SJSA1 (cell line): ENCODE measurements at regions not wholly inside any gene's neighbourhood (a gene's known extent, or its start where the extent isn't known, plus 50 kb on each side); places are given as distances from the start of the nearest gene placed in this dataset.

Source experiments
- DNase-seq, 2 experiments: peaks; one replicate each; pipeline ENCODE4 v3.0.0-alpha.2; 2015 to 2020; ENCODE audit warnings: low spot score in 2 of 2, low read depth in 1 of 2
- H3K27ac ChIP-seq: fragments of 250-450 bp; sonication (Bioruptor Pico); 2 replicates; pipeline ENCODE4 v1.5.1; 2020; ENCODE audit warnings: mild to moderate bottlenecking, moderate library complexity
- H3K27me3 ChIP-seq: fragments of 250-450 bp; sonication (Bioruptor Pico); replicated peaks from 2 replicates; pipeline ENCODE4 v1.5.1; 2020; ENCODE audit warnings: mild to moderate bottlenecking, moderate library complexity
- H3K36me3 ChIP-seq: fragments of 250-450 bp; sonication (Bioruptor Pico); 2 replicates; pipeline ENCODE4 v1.5.1; 2020; ENCODE audit warnings: mild to moderate bottlenecking
- H3K4me1 ChIP-seq: fragments of 250-450 bp; sonication (Bioruptor Pico); replicated peaks from 2 replicates; pipeline ENCODE4 v1.6.1; 2021; ENCODE audit warnings: mild to moderate bottlenecking
- H3K4me3 ChIP-seq: fragments of 250-450 bp; sonication (Bioruptor Pico); 2 replicates; pipeline ENCODE4 v1.5.1; 2020; ENCODE audit warnings: mild to moderate bottlenecking
- H3K9me3 ChIP-seq: fragments of 250-450 bp; sonication (Bioruptor Pico); replicated peaks from 2 replicates; pipeline ENCODE4 v1.5.1; 2020; ENCODE audit warnings: mild to moderate bottlenecking

GRCh38 chr12:124100572-124101178 is 127.7 kb downstream of the ZNF664 start:
- no peaks in the 10 kb centered on the region for H3K36me3 ChIP-seq
- H3K27ac ChIP-seq: no peak overlapping the region
- no peaks in the 10 kb centered on the region for H3K4me1 ChIP-seq
- H3K4me3 ChIP-seq: no peak overlapping the region
- no peaks in the 10 kb centered on the region for H3K9me3 ChIP-seq
- DNase-seq: no peak
- peaks cover 4% of the 10 kb centered on the region; the same call in 1 of the 2 replicates for H3K27me3 ChIP-seq

GRCh38 chr12:124105546-124105945 is 132.5 kb downstream of the ZNF664 start:
- no peak overlapping the region for H3K27ac ChIP-seq
- H3K9me3 ChIP-seq: no peaks in the 10 kb centered on the region
- no peaks in the 10 kb centered on the region for H3K36me3 ChIP-seq
- DNase-seq: no peak
- H3K27me3 ChIP-seq: no peaks in the 10 kb centered on the region
- no peak overlapping the region for H3K4me3 ChIP-seq
- no peaks in the 10 kb centered on the region for H3K4me1 ChIP-seq

DNA sequence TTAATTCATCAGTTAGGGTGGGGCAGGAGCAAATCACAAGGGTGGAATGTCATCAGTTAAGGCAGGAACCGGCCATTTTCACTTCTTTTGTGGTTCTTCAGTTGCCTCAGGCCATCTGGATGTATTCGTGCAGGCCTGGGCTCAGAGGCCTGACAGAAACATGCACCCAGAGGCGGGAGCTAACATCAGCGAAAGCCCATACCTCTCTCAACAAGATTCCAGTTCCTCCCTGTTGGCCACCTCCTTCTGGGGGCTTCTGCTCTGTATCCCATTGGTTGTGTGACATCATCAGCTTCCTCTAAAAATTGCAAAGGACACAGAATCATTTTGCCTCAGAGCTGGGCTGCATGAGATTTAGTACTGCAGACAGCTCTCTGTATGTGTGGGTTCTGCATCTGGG is 134.3 kb downstream of the ZNF664 start:
- Histone ChIP-seq H3K4me3 (no peak overlapping the region), H3K36me3 (no peaks in the 10 kb centered on the region), H3K4me1 (no peaks in the 10 kb centered on the region), H3K27me3 (no peaks in the 10 kb centered on the region), H3K9me3 (no peaks in the 10 kb centered on the region), H3K27ac (no peak overlapping the region)
- DNase-seq: no peak

- Histone ChIP-seq H3K27me3 (no peaks in the 10 kb centered on the region), H3K4me1 (no peaks in the 10 kb centered on the region), H3K9me3 (no peaks in the 10 kb centered on the region), H3K4me3 (no peak overlapping the region), H3K27ac (no peak overlapping the region), H3K36me3 (no peaks in the 10 kb centered on the region)
- DNase-seq: no peak
These were observed 136.7 kb downstream of the ZNF664 start for GRCh38 chr12:124109760-124110159.

- no peak overlapping the region for H3K27ac ChIP-seq
- H3K4me1 ChIP-seq: no peaks in the 10 kb centered on the region
- no peak overlapping the region for H3K4me3 ChIP-seq
- no peaks in the 10 kb centered on the region for H3K27me3 ChIP-seq
- H3K9me3 ChIP-seq: no peaks in the 10 kb centered on the region
- no peak for DNase-seq
- no peaks in the 10 kb centered on the region for H3K36me3 ChIP-seq
These were observed 137.4 kb downstream of the ZNF664 start for GRCh38 chr12:124110372-124110883.

DNA sequence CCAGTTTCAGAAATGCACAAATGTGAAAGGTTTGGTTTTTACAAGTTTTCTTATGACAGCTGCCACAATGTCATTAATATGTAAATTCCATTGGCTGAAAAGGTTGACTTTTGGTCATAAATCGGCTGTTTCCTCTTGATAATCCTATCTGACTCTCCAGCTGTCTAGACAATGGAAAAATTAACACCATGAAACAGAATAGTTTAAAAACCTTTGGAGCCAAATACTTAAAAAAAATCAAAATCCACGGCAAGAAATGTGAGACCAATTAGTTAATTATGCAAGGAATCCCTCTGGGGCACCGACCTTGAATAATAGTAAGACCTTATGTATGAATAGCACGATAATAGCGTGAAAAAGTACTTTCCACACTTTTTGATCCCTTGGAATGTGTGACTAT is 138.0 kb downstream of the ZNF664 start:
- H3K4me1 ChIP-seq: no peaks in the 10 kb centered on the region
- no peaks in the 10 kb centered on the region for H3K27me3 ChIP-seq
- no peaks in the 10 kb centered on the region for H3K9me3 ChIP-seq
- no peaks in the 10 kb centered on the region for H3K36me3 ChIP-seq
- DNase-seq: no peak
- H3K4me3 ChIP-seq: no peak overlapping the region
- no peak overlapping the region for H3K27ac ChIP-seq

GRCh38 chr12:124114316-124114715 is 141.3 kb downstream of the ZNF664 start:
- H3K9me3 ChIP-seq: no peaks in the 10 kb centered on the region
- DNase-seq: no peak
- H3K27me3 ChIP-seq: no peaks in the 10 kb centered on the region
- no peaks in the 10 kb centered on the region for H3K36me3 ChIP-seq
- no peak overlapping the region for H3K27ac ChIP-seq
- H3K4me3 ChIP-seq: no peak overlapping the region
- no peaks in the 10 kb centered on the region for H3K4me1 ChIP-seq

DNA sequence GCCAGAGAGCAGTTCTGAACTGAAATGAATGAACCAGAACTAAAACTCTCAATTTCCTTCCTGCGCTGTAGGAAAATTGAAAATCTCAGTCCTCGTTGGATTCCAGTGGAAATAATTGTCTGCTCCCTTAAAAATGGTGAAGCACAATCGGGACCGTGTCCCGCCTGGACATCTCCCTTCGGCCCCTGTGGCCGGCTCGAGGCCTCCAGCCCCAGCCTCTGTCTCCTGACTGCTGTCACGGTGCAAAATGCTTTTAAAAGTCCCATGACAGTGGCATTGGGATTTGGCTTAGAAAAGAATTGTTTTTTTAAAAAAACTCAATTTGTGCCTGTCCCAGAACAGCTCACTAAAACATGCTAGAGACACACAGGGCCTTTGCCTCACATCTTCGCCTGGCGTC is 142.5 kb downstream of the ZNF664 start:
- Histone ChIP-seq H3K4me3 (no peak overlapping the region), H3K27me3 (no peaks in the 10 kb centered on the region), H3K9me3 (no peaks in the 10 kb centered on the region), H3K4me1 (no peaks in the 10 kb centered on the region), H3K36me3 (no peaks in the 10 kb centered on the region), H3K27ac (no peak overlapping the region)
- no peak for DNase-seq

DNA sequence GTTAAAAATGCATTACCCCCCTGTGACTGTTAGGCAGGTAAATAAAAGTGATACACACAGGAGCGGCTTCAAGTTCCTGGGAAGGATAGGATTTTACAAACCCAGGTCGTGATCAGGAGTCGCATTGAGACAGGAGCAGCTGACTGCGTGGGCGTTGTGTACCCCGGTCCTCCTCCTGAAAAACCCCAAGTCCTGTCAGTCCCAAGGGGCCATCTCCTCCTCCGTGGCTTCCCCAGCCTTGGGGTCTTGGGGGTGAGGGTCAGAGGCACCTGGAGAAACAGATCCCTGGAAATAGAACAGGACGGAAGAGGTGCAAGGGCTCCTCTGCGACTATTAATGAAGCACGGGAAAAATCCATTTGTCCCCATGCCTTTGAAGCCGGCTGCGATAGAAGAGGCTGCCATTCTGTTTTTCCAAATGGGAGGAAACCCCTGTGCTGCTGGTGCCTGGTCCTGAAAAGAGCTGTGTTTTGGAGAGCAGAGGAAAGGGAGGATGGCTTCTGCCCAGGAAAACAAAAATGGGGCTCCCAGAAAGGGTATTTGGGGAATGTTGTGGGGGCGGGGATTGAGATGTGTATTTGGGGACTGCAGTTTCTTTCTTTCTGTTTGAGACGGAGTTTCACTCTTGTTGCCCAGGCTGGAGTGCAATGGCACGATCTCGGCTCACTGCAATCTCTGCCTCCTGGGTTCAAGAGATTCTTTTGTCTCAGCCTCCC is 143.1 kb downstream of the ZNF664 start:
- no peak overlapping the region for H3K27ac ChIP-seq

DNA sequence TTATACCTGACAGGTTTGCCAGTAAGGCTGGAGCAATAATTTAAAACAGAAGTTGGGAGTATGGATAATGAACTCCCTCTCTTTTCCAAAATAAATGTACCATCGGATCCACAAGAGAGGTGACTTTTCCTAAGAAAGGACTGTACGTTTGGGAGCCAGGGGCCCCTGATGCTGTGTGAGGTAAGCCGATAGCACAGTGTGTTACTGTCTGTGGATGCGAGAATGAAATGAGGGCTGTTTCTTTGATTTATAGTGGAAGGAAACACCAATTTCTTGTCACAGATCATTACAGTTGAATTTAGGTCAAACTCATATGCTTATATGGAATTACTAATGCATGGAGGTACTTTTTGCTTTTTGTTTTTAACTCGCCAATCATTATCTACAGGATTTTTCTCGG is 147.7 kb downstream of the ZNF664 start:
- H3K27ac ChIP-seq: no peak overlapping the region
- H3K27me3 ChIP-seq: no peaks in the 10 kb centered on the region
- no peaks in the 10 kb centered on the region for H3K4me1 ChIP-seq
- H3K9me3 ChIP-seq: no peaks in the 10 kb centered on the region
- no peak for DNase-seq
- H3K4me3 ChIP-seq: no peak overlapping the region
- no peaks in the 10 kb centered on the region for H3K36me3 ChIP-seq

More for the DNA sequence above, 143.1 kb downstream of the ZNF664 start:
- Histone ChIP-seq H3K4me1 (no peaks in the 10 kb centered on the region), H3K27me3 (no peaks in the 10 kb centered on the region), H3K9me3 (no peaks in the 10 kb centered on the region), H3K4me3 (no peak overlapping the region), H3K36me3 (no peaks in the 10 kb centered on the region)
- DNase-seq: no peak

- H3K36me3 ChIP-seq: no peaks in the 10 kb centered on the region
- H3K9me3 ChIP-seq: no peaks in the 10 kb centered on the region
- H3K27ac ChIP-seq: no peak overlapping the region
These were observed 149.7 kb downstream of the ZNF664 start for GRCh38 chr12:124122722-124123121.

DNA sequence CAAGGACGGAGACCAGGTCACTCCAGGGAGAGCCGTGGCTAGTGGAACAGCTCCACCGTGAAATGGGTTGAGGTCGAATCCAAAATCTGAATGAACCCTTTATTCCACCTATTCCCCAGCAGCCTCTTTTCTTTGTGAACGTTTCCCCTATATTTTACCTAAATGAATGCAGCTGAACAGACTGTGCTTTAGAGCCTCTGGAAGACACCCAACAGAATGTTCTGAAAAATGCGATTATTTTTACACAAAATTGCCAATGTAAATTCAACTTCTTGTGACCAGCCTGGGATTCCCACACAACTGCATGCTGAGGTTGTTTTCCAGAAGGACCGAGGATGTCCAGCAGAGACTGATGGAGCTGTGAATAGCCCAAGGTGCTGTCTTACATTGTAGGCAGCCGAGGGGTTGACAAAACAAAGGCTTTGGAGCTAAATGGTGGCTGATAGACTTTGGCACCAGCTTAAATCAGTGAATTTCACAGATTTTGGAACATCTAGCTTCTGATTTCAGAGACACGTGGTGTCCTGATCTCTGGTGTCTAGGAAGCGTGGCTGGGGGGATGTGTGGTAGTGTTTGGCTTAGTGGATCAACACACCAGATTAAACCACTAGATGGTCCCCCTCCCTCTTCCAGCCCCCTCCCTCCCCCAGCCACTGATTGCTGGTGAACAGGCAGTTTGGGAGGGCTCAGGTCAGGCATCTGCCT is 150.4 kb downstream of the ZNF664 start:
- Histone ChIP-seq H3K36me3 (no peaks in the 10 kb centered on the region), H3K27me3 (no peaks in the 10 kb centered on the region), H3K27ac (no peak overlapping the region), H3K9me3 (no peaks in the 10 kb centered on the region), H3K4me1 (no peaks in the 10 kb centered on the region), H3K4me3 (no peak overlapping the region)
- DNase-seq: no peak

More at GRCh38 chr12:124122722-124123121, 149.7 kb downstream of the ZNF664 start:
- Histone ChIP-seq H3K4me1 (no peaks in the 10 kb centered on the region), H3K27me3 (no peaks in the 10 kb centered on the region), H3K4me3 (no peak overlapping the region)
- no peak for DNase-seq

DNA sequence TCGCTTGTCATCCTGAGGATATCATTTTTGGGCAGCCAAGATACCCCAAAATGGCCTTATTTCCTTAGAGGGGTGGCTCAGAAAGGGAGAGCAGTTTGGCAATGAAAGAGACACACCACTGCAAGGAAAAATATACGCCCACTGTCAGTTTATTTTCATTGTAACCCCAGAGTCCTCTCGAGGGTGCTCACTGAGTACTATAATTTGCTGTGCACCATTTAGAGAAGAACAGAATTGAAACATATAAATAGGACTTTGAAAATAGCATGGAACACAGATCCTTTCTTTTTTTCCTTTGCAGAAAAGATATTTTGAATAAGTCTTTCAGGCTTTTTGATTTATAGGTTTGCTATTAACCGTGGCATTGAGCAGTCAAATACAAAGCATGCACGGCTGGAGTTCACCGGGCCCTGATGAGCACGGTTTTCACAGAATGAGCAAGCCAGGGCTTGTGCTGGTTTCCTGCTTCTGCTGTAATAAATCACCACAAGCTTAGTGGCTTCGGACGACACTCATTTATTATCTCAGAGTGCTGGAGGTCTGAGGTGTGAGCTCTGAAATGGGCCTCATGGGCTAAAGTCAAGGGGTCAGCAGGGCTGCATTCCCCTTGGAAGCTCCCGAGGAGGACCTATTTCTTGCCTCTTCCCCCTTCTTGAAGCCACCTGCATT is 152.3 kb downstream of the ZNF664 start:
- H3K27ac ChIP-seq: no peak overlapping the region
- H3K27me3 ChIP-seq: 0 out of 2 replicates have a peak, but pooled peaks cover 2% of the 10 kb centered on the region
- no peaks in the 10 kb centered on the region for H3K4me1 ChIP-seq
- no peaks in the 10 kb centered on the region for H3K36me3 ChIP-seq
- DNase-seq: no peak
- no peaks in the 10 kb centered on the region for H3K9me3 ChIP-seq
- no peak overlapping the region for H3K4me3 ChIP-seq
